Ascending aorta (tissue), 2 donors: ENCODE measurements at regions not wholly inside any gene's neighbourhood (a gene's known extent, or its start where the extent isn't known, plus 50 kb on each side); places are given as distances from the start of the nearest gene placed in this dataset.

Experiments used
- DNase-seq, 2 donors: peaks; one replicate each; pipeline ENCODE4 v3.0.0-alpha.2; 2019; ENCODE audit warnings: low spot score in 2 of 2
- H3K27ac ChIP-seq, 2 donors: fragments of 200-600 bp; sonication (generic); one replicate each; pipeline ENCODE4 v1.5.1; 2016 to 2017; ENCODE audit warnings: mild to moderate bottlenecking in 1 of 2
- H3K27me3 ChIP-seq: fragments of 200-600 bp; sonication (generic); one replicate; pipeline ENCODE4 v1.5.1; 2017
- H3K36me3 ChIP-seq, 2 donors: fragments of 200-600 bp; sonication (generic); one replicate each; pipeline ENCODE4 v1.5.1; 2016
- H3K4me1 ChIP-seq, 2 donors: fragments of 200-600 bp; sonication (generic); one replicate each; pipeline ENCODE4 v1.5.1; 2016 to 2017; ENCODE audit warnings: mild to moderate bottlenecking in 1 of 2
- H3K4me3 ChIP-seq, 2 donors: fragments of 200-600 bp; sonication (generic); one replicate each; pipeline ENCODE4 v1.5.1; 2016 to 2017; ENCODE audit warnings: mild to moderate bottlenecking in 1 of 2
- H3K9me3 ChIP-seq, 2 donors: fragments of 200-600 bp; sonication (generic); one replicate each; pipeline ENCODE4 v1.5.1; 2016
- intact Hi-C: fragments of 100-400 bp; cut with DNase I; formaldehyde crosslinking; loops from one replicate; pipeline ENCODE4 v1.15.1; 2023
- TF ChIP-seq, protein P1 (sequence below), 3 experiments: fragments of 200-600 bp in 2 of 3; fragments of 450-650 bp in 1 of 3; sonication (generic) in 2 of 3; IDR thresholded peaks; one replicate each; pipeline ENCODE4 v1.5.1; 2016 to 2019; ENCODE audit warnings: antibody characterized with exemption in 3 of 3, mild to moderate bottlenecking in 1 of 3, moderate library complexity in 1 of 3

DNA sequence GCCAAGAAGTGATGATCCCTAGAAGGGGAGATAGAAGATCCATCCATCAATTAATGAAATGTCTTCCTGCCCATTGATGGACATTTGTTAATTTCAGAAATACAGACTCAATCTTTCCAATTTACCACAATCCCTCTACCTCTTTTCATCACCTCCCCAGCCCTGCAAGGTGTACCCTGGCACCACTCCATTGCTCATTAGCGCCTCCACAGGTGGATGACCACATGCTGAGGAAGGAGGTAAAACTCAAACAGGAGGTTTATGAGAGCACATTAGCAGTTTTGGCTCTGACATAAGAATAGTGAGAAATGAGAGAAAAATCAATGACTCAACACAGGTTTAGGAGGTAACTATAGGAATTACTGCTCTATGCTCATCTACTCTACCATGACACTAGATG lies 208.0 kb downstream of the C1D start:
- Histone ChIP-seq H3K4me1 (peaks cover 0 to 2% of the 10 kb centered on the region in 2 donors), H3K9me3 (no peaks in the 10 kb centered on the region), H3K27ac (no peak overlapping the region), H3K4me3 (no peak overlapping the region), H3K36me3 (no peaks in the 10 kb centered on the region), H3K27me3 (no peaks in the 10 kb centered on the region)
- DNase-seq: no peak
- TF ChIP-seq, protein P1, sequence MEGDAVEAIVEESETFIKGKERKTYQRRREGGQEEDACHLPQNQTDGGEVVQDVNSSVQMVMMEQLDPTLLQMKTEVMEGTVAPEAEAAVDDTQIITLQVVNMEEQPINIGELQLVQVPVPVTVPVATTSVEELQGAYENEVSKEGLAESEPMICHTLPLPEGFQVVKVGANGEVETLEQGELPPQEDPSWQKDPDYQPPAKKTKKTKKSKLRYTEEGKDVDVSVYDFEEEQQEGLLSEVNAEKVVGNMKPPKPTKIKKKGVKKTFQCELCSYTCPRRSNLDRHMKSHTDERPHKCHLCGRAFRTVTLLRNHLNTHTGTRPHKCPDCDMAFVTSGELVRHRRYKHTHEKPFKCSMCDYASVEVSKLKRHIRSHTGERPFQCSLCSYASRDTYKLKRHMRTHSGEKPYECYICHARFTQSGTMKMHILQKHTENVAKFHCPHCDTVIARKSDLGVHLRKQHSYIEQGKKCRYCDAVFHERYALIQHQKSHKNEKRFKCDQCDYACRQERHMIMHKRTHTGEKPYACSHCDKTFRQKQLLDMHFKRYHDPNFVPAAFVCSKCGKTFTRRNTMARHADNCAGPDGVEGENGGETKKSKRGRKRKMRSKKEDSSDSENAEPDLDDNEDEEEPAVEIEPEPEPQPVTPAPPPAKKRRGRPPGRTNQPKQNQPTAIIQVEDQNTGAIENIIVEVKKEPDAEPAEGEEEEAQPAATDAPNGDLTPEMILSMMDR (IDR thresholded peaks at IDR 0.05): no peak
- intact Hi-C loops: no loop called here

DNA sequence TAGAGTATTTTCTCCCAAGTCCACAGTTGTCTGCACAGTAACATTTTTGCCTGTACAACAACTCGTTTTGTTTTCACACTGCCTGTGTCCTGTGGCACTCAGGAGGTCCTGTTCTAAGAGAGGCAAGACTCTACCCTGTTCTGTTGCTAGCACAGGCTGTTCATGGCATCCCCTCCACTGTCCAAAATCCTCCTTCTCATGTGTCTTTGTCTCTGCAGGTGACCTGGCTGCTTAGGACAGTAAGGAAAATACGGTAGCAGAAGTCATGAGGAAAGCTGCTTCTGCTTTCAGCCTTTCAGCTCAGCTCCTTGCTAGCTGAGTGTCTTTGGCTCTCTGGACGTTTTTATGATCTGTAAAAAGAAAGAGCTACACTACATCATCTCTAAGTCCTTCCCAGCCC lies 205.9 kb downstream of the C1D start:
- DNase-seq: no peak
- H3K27ac ChIP-seq: no peak overlapping the region
- H3K4me1 ChIP-seq: no peaks in the 10 kb centered on the region
- H3K36me3 ChIP-seq: no peaks in the 10 kb centered on the region
- no peaks in the 10 kb centered on the region for H3K9me3 ChIP-seq
- intact Hi-C loops: no loop called here
- no peak overlapping the region for H3K4me3 ChIP-seq
- TF ChIP-seq, protein P1 (IDR thresholded peaks at IDR 0.05): no peak
- no peaks in the 10 kb centered on the region for H3K27me3 ChIP-seq

DNA sequence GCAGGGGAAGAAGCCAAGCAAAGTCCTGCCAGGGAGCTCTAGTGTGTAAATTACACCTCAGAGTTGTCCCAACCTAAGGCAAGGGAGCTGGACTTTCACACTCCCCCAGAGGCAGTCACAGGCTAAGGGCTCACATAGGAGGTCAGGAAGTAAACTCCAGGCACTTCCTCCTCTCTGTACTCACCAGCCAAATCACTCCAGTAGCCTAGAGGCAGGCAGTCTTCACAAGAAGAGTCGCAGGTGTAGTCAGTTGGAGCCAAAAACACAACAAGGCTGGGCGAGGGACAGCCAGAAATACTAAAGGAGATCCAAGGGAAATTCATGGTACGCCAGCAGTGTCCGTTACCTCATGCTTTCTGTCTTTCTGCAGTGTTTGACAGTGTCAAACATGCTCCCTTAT lies 205.0 kb downstream of the C1D start:
- H3K4me3 ChIP-seq: no peak overlapping the region
- TF ChIP-seq, protein P1 (IDR thresholded peaks at IDR 0.05): no peak
- H3K36me3 ChIP-seq: no peaks in the 10 kb centered on the region
- H3K4me1 ChIP-seq: no peaks in the 10 kb centered on the region
- H3K27ac ChIP-seq: no peak overlapping the region
- DNase-seq: no peak
- H3K9me3 ChIP-seq: no peaks in the 10 kb centered on the region
- intact Hi-C loops: no loop called here
- no peaks in the 10 kb centered on the region for H3K27me3 ChIP-seq

DNA sequence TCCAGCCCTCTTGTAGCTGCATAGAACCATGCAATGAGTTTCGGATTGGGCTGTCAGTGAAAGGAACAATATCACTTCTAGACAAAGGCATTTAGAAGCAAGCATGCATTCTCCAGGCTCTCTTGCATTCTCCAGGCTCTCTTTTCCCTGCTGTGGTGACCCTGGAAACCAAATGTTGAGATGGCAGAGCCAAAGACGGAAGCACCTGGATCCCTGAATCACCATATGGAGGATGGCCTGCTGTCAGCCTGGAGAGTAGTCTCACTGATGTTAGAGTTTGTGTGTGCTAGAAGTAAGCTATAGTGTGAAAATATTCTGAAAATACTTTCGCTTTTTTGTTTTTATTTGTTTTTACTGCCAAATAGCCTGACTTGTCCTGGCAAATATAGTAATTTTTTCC lies 203.9 kb downstream of the C1D start:
- H3K9me3 ChIP-seq: no peaks in the 10 kb centered on the region
- no peak for DNase-seq
- no peaks in the 10 kb centered on the region for H3K36me3 ChIP-seq
- no peak overlapping the region for H3K27ac ChIP-seq
- intact Hi-C loops: no loop called here
- TF ChIP-seq, protein P1 (IDR thresholded peaks at IDR 0.05): no peak
- no peaks in the 10 kb centered on the region for H3K27me3 ChIP-seq
- H3K4me3 ChIP-seq: no peak overlapping the region
- H3K4me1 ChIP-seq: no peaks in the 10 kb centered on the region

DNA sequence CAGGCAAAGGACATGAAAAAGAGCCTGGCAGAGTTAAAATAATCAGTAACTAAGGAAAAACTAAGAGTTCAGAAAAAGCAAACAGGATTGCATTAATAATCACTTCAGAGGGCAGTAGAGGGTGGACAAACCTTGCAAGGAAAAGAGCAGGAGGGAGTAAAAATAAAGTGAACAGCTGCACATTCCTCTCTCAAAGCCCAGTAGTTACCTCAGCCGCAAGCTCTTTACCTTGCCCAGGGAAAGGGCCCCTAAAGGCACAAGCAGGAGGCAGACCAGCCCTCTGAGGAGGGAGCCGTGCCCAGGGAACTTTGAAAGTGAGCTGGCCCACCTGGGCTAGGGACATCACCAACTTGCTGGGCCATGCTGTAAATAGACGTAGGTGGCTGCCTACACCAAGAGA lies 196.9 kb downstream of the C1D start:
- H3K4me1 ChIP-seq: peaks cover 3 to 33% of the 10 kb centered on the region in 2 donors

More for the DNA sequence above, 196.9 kb downstream of the C1D start:
- H3K27me3 ChIP-seq: no peaks in the 10 kb centered on the region
- no peaks in the 10 kb centered on the region for H3K9me3 ChIP-seq
- no peak overlapping the region for H3K4me3 ChIP-seq
- TF ChIP-seq, protein P1 (IDR thresholded peaks at IDR 0.05): no peak
- DNase-seq: no peak
- H3K36me3 ChIP-seq: no peaks in the 10 kb centered on the region
- intact Hi-C loops: loop anchor here (5.0 kb wide), 1 partner anchor 71 kb away; no protein-coding TSS in a partner anchor
- H3K27ac ChIP-seq: peak overlapping the region; percentile 67 to 69
